ENCODE measurements at regions not wholly inside any gene's neighbourhood (a gene's known extent, or its start where the extent isn't known, plus 50 kb on each side); places are given as distances from the start of the nearest gene placed in this dataset.

- TF ChIP-seq POLR2AphosphoS5 (IDR thresholded peaks at IDR 0.05; ENCODE audit: low read depth, low read length) (no peak), RAD21 (IDR thresholded peaks at IDR 0.05; ENCODE audit: low read depth) (no peak), POLR2A (IDR thresholded peaks at IDR 0.05; ENCODE audit: borderline replicate concordance, extremely low read depth, insufficient read depth, insufficient read length) (no peak), CTCF (IDR thresholded peaks at IDR 0.05 in 2 of 3, conservative IDR thresholded peaks at IDR 0.05 in 1 of 3; ENCODE audit: borderline replicate concordance in 1 of 3, insufficient read depth in 1 of 3, low read depth in 2 of 3, low read length in 2 of 3) (no peak), ZBTB33 (IDR thresholded peaks at IDR 0.05; ENCODE audit: extremely low read depth, insufficient replicate concordance, low read length) (no peak), EZH2 (IDR thresholded peaks at IDR 0.05) (no peak), YY1 (IDR thresholded peaks at IDR 0.05; ENCODE audit: extremely low read depth, insufficient replicate concordance, low read depth, low read length) (no peak), JUND (IDR thresholded peaks at IDR 0.05) (no peak), EZH2phosphoT487 (IDR thresholded peaks at IDR 0.05; ENCODE audit: borderline replicate concordance) (no peak), ATF3 (IDR thresholded peaks at IDR 0.05) (no peak), REST (IDR thresholded peaks at IDR 0.05; ENCODE audit: low read depth) (no peak)
Observed at GRCh38 chr5:113675166-113675565, 161.7 kb downstream of the YTHDC2 start.
